Stimulated activated CD8-positive, alpha-beta memory T cell treated with anti-CD3 and anti-CD28 coated beads, Interleukin-2, amount 100 ng/mL, for 48 hours (primary cell): ENCODE measurements at regions not wholly inside any gene's neighbourhood (a gene's known extent, or its start where the extent isn't known, plus 50 kb on each side); places are given as distances from the start of the nearest gene placed in this dataset.
"Not testable (repeated sequence)": the region's sequence is repeated elsewhere in the genome, so short reads cannot be mapped to it uniquely, and the experiment has no call there.

Experiments used
- DNase-seq, 2 donors: peaks; one replicate each; pipeline ENCODE4 v3.0.0-alpha.2; 2020; ENCODE audit warnings: low read depth in 2 of 2

DNA sequence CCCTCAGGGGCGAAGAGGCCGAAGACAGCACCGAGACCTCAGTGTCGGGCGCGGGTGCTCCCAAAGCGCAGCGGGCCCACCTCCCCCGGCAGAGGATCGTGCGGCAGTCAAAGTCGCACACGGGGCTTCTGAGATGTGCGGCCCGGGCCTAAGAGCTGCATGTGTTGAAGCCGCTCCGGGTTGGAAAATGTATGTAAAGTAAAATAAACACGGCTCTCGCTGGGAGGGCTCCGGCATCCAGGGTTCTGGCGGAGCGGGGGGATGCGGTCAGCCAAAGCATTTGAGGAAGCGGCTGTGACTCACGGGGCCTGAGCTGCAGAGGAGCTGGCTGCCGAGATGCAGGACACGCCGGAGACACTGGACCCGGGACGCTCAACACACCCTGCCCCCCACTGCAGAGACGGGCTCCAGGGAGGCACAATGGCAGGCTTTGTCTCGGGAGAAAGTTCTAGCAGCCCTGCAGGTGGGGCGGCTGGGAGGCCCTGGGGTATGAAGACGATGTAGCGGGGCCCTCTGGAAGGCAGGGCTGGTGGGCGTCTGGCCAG, 185.8 kb downstream of the NPIPB11 start:
- not testable (repeated sequence) for DNase-seq

GRCh38 chr16:29219966-29220646, 186.4 kb downstream of the NPIPB11 start:
- DNase-seq, result not testable (repeated sequence)

- not testable (repeated sequence) for DNase-seq
These were observed 186.9 kb downstream of the NPIPB11 start for GRCh38 chr16:29219562-29219961.

- not testable (repeated sequence) for DNase-seq
These were observed 187.9 kb downstream of the NPIPB11 start for GRCh38 chr16:29218649-29219048.

- not testable (repeated sequence) for DNase-seq
These were observed 188.3 kb downstream of the NPIPB11 start for GRCh38 chr16:29218171-29218570.

DNA sequence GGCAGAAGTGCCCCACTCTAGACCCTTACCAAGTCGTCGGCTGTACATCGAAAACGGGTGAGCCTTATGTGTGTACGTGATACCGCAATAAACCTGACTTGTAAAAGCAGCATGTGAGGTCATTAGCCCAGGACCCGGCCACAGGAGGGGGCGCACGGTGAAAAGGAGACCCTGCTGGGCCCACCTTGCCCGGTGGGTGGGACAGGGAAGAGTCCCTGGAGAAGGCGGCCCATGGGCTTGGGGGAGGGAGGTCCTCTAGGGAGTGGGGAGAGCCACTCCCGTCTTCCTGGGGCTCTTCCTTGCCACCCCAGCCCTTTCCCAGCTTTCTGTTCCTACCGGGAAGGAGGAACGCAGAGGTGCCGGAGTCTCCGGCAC, 188.8 kb downstream of the NPIPB11 start:
- not testable (repeated sequence) for DNase-seq

DNA sequence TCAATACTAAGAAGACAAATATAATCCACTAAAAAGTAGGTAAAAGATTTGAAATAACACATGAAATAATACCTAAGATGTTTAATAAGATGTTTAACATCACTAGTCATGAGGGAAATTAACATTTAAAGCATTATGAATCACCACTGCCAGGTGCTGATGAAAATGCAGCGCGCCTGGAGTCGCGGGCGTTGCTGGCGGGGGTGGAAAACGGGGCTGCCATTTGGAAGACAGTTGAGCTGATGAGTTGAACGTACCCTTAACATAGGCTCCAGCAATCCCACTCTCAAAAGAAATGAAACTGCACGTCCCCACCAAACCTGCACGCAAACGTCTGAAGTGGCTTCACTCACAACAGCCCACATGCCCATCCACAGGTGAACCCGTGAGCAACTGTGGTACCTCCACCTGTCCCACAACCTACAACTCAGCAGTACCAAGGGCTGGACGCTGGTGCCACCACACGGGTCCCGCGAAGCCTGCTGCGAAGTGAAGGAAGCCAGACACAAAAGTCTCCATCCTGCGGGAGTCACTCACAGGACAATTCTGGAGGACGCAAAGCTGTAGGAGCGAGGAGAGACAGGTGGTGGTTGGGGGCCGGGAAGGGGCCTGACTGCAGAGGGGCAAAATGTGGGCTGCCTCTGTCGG, 189.3 kb downstream of the NPIPB11 start:
- not testable (repeated sequence) for DNase-seq

- not testable (repeated sequence) for DNase-seq
These were observed 192.7 kb downstream of the NPIPB11 start for GRCh38 chr16:29213770-29214169.

GRCh38 chr16:29213251-29213650, 193.3 kb downstream of the NPIPB11 start:
- not testable (repeated sequence) for DNase-seq

DNA sequence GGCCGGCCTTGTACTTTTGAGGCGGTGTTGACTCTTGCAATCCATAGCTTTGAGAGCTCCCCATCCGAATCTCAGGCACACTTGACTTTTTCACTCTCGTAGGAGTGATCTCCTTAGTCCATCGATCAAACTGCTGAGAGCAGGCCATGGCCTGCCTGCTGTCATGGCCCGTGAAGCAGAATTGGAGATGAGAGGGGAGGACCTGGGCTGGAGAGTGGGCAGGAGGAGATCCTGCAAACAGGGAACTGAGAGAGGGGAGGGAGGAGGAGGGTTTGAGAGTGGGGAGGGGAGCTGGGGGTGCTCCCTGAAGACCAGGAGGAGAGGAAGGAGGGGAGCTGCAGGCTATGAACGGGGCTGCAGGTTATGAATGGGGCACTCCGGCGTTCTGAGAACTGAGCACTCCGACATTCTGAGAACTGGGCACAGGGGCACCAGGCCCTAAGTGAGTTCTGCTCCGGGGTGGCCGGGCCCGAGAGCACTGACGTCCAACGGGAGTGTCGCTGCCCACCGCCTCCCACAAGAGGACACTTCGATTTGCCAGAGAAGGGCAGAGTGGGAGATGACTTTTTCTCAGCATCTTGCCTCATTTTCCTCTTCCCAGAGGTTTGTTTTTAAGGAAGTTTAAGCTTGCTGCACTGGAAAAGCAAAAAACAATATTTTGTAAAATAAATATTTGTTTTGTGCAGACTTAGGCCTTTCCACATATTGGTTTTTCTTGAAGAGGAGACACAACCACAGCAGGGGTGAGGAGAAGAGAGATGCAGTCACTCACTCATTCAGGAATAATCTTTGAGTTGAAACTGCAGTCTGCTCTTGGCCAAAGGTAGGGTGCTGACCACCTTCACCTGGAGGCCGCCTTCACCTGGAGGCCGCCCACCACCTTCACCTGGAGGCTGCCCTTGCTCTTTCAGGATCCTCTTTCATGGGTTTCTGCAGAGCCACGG, 194.2 kb downstream of the NPIPB11 start:
- not testable (repeated sequence) for DNase-seq

- DNase-seq, result not testable (repeated sequence)
These were observed 195.1 kb downstream of the NPIPB11 start for GRCh38 chr16:29211456-29211855.

- DNase-seq, result not testable (repeated sequence)
These were observed 196.0 kb downstream of the NPIPB11 start for GRCh38 chr16:29210299-29211150.

- not testable (repeated sequence) for DNase-seq
These were observed 200.4 kb downstream of the NPIPB11 start for GRCh38 chr16:29206120-29206519.

GRCh38 chr16:29205151-29205550, 201.4 kb downstream of the NPIPB11 start:
- not testable (repeated sequence) for DNase-seq

GRCh38 chr16:29204806-29205135, 201.7 kb downstream of the NPIPB11 start:
- DNase-seq, result no peak

DNA sequence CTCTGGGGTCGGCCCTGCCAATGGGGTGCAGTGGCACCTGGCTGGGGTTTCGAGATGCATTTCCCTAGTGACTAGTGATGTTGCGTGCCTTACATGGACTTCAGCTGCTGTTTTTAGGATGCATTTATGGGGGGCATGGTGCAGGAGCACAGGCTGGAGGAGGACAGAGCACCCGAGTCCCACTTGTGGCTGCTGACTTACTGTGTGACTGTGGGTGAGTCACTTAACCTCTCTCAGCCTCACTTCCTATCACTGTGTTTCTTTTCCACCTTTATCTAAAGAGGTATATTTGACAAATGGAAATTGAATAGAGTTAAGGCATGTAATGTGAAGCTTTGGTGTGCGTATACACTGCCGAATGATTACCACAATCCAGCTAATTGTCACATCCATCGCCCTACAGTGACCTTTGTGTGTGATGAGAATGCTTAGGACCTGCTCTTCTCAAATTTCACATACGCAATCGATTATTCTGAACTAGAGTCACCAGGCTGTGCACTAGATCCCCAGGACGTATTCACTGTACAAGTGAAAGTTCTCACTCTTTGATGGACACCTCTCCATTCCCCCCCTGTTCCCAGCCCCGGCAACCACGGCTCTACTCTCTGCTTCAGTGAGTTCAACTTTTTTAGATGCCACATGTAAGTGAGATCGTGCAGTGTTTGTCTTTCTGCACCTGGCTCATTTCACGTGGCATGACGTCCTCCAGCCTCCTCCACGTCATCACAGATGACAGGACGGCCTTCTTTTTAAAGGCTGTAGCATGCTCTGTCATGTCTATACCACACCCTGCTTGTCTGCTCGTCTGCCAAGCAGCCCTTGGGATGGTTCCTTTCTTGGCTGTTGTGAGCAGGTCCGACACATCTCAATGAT, 202.3 kb downstream of the NPIPB11 start:
- not testable (repeated sequence) for DNase-seq

DNA sequence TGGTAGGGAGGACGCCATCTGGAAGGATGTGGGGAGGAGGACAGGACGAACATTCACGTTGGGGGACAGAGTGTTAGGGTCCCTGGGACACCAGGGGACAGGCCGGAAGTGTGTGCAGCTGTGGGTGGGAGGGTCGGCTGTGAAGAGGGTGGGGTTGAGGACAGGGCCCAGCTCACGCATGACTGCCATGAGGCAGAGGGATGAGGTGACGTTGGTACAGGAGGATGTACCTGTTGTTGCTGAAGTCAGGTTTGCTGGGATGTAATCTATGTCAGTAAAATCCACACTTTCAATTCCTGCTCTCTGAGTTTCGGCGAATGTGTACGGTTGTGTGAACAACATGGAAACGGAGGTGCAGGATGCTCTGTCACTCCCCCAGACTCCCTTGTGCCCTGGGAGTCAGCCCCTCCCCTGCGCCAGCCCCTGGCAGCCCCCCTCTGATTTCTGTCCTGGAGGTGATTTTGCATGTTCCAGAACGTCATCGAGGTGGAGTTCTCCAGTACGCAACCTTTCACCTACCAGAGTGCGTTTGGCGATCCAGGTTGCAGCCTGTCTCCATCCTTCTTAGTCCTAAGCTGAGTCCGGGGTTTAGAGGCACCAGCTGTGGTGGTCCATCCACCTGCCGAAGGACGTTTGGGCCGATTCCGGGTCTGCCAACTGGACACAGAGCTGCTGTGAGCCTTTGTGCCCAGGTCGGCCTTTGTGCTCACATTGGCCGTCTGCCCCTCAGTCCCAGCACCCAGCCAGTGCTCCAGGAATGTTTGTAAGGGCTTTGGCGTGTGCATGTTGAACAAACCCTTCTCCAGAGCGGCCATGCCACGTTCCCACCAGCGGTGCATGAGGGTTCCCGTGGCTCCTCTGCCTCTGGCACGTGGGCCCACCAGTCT, 203.2 kb downstream of the NPIPB11 start:
- not testable (repeated sequence) for DNase-seq

GRCh38 chr16:29202642-29203041, 203.9 kb downstream of the NPIPB11 start:
- not testable (repeated sequence) for DNase-seq

DNA sequence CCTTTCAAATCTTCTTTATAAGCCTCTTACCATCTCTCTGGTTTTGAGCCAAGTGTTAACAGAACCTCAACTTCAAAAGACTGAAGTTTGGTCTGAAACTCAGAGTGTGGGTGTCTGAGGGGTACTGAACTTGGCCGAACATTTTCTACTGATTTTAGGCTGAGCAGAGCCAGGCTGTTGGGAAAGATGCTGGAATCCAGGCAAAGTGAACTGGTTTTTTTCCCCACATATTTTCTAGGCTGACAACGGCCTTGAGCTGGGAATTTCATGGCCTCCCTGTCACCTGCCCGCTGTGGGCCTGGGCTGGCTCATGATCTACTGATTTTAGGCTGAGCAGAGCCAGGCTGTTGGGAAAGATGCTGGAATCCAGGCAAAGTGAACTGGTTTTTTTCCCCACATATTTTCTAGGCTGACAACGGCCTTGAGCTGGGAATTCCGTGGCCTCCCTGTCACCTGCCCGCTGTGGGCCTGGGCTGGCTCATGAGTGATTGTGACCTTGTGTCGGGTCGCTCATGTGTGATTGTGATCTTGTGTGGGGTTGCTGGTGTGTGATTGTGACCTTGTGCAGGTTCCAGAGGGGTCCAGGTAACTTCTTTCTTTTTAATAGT, 204.4 kb downstream of the NPIPB11 start:
- DNase-seq, result not testable (repeated sequence)
